Mucosa of rectum (tissue), 2 donors: ENCODE measurements at regions not wholly inside any gene's neighbourhood (a gene's known extent, or its start where the extent isn't known, plus 50 kb on each side); places are given as distances from the start of the nearest gene placed in this dataset.

Experiments
- H3K27ac ChIP-seq, 2 donors: one replicate each; pipeline ENCODE4 v1.7.0; 2013; ENCODE audit warnings: inconsistent platforms in 2 of 2, low read depth in 2 of 2, low read length in 2 of 2
- H3K27me3 ChIP-seq, 2 donors: one replicate each; pipeline ENCODE4 v1.7.0; 2013; ENCODE audit warnings: low read length in 2 of 2; ENCODE audit not compliant: control insufficient read depth in 2 of 2, insufficient read depth in 2 of 2
- H3K36me3 ChIP-seq, 2 donors: one replicate each; pipeline ENCODE4 v1.7.0; 2013; ENCODE audit warnings: low read length in 2 of 2; ENCODE audit not compliant: control insufficient read depth in 2 of 2, insufficient read depth in 2 of 2
- H3K4me1 ChIP-seq, 2 donors: one replicate each; pipeline ENCODE4 v1.7.0; 2013; ENCODE audit warnings: low read length in 2 of 2, mild to moderate bottlenecking in 1 of 2; ENCODE audit not compliant: control insufficient read depth in 2 of 2, insufficient read depth in 2 of 2
- H3K4me3 ChIP-seq, 2 donors: one replicate each; pipeline ENCODE4 v1.7.0; 2013; ENCODE audit warnings: low read length in 2 of 2
- H3K9ac ChIP-seq, 2 donors: one replicate each; pipeline ENCODE4 v1.7.0; 2013; ENCODE audit warnings: low read length in 2 of 2, low read depth in 1 of 2, mild to moderate bottlenecking in 1 of 2
- H3K9me3 ChIP-seq, 2 donors: one replicate each; pipeline ENCODE4 v1.7.0; 2013; ENCODE audit warnings: low read length in 2 of 2; ENCODE audit not compliant: control insufficient read depth in 2 of 2
- donor health status: healthy.
- donor health status: Normal muscosa, but diverticular disease.

- H3K9ac ChIP-seq = no peak overlapping the region
- no peak overlapping the region for H3K4me3 ChIP-seq
- H3K27ac ChIP-seq = no peak overlapping the region
Measured at GRCh38 chr13:90089051-90089450, 1258.4 kb upstream of the MIR17HG start.

GRCh38 chr13:90091611-90092010 is 1255.9 kb upstream of the MIR17HG start:
- H3K36me3 ChIP-seq = no peaks in the 10 kb centered on the region
- no peak overlapping the region for H3K27ac ChIP-seq
- no peaks in the 10 kb centered on the region for H3K4me1 ChIP-seq
- no peaks in the 10 kb centered on the region for H3K27me3 ChIP-seq
- H3K9me3 ChIP-seq = no peaks in the 10 kb centered on the region
- no peak overlapping the region for H3K9ac ChIP-seq
- no peak overlapping the region for H3K4me3 ChIP-seq

More at GRCh38 chr13:90089051-90089450, 1258.4 kb upstream of the MIR17HG start:
- Histone ChIP-seq H3K9me3 (no peaks in the 10 kb centered on the region), H3K4me1 (no peaks in the 10 kb centered on the region), H3K36me3 (no peaks in the 10 kb centered on the region), H3K27me3 (no peaks in the 10 kb centered on the region)

GRCh38 chr13:90094357-90094756 is 1253.1 kb upstream of the MIR17HG start:
- Histone ChIP-seq H3K9ac (no peak overlapping the region), H3K9me3 (no peaks in the 10 kb centered on the region), H3K27me3 (no peaks in the 10 kb centered on the region), H3K27ac (no peak overlapping the region), H3K36me3 (no peaks in the 10 kb centered on the region), H3K4me1 (no peaks in the 10 kb centered on the region), H3K4me3 (no peak overlapping the region)

GRCh38 chr13:90098577-90098976 is 1248.9 kb upstream of the MIR17HG start:
- Histone ChIP-seq H3K27ac (no peak overlapping the region), H3K36me3 (no peaks in the 10 kb centered on the region), H3K9me3 (no peaks in the 10 kb centered on the region)

GRCh38 chr13:90099847-90100246 is 1247.6 kb upstream of the MIR17HG start:
- Histone ChIP-seq H3K36me3 (no peaks in the 10 kb centered on the region), H3K9me3 (no peaks in the 10 kb centered on the region), H3K4me3 (no peak overlapping the region), H3K27me3 (no peaks in the 10 kb centered on the region), H3K4me1 (no peaks in the 10 kb centered on the region), H3K9ac (no peak overlapping the region), H3K27ac (no peak overlapping the region)

More at GRCh38 chr13:90098577-90098976, 1248.9 kb upstream of the MIR17HG start:
- H3K27me3 ChIP-seq = no peaks in the 10 kb centered on the region
- H3K4me1 ChIP-seq = no peaks in the 10 kb centered on the region
- H3K9ac ChIP-seq = no peak overlapping the region
- H3K4me3 ChIP-seq = no peak overlapping the region

- H3K27ac ChIP-seq = no peak overlapping the region
- no peaks in the 10 kb centered on the region for H3K4me1 ChIP-seq
- no peaks in the 10 kb centered on the region for H3K27me3 ChIP-seq
- H3K9ac ChIP-seq = no peak overlapping the region
- no peak overlapping the region for H3K4me3 ChIP-seq
- no peaks in the 10 kb centered on the region for H3K9me3 ChIP-seq
- H3K36me3 ChIP-seq = no peaks in the 10 kb centered on the region
Measured at GRCh38 chr13:90103099-90103784, 1244.2 kb upstream of the MIR17HG start.

GRCh38 chr13:90104764-90105163 is 1242.7 kb upstream of the MIR17HG start:
- H3K27me3 ChIP-seq = no peaks in the 10 kb centered on the region
- no peaks in the 10 kb centered on the region for H3K9me3 ChIP-seq
- H3K9ac ChIP-seq = no peak overlapping the region
- H3K36me3 ChIP-seq = no peaks in the 10 kb centered on the region
- H3K4me3 ChIP-seq = no peak overlapping the region
- H3K4me1 ChIP-seq = no peaks in the 10 kb centered on the region
- no peak overlapping the region for H3K27ac ChIP-seq

GRCh38 chr13:90105276-90105675 is 1242.2 kb upstream of the MIR17HG start:
- Histone ChIP-seq H3K27me3 (no peaks in the 10 kb centered on the region), H3K9me3 (no peaks in the 10 kb centered on the region), H3K4me3 (no peak overlapping the region), H3K27ac (no peak overlapping the region), H3K9ac (no peak overlapping the region), H3K36me3 (no peaks in the 10 kb centered on the region), H3K4me1 (no peaks in the 10 kb centered on the region)

GRCh38 chr13:90105849-90106496 is 1241.5 kb upstream of the MIR17HG start:
- Histone ChIP-seq H3K36me3 (no peaks in the 10 kb centered on the region), H3K9me3 (no peaks in the 10 kb centered on the region)

GRCh38 chr13:90107661-90108060 is 1239.8 kb upstream of the MIR17HG start:
- Histone ChIP-seq H3K27ac (no peak overlapping the region), H3K4me3 (no peak overlapping the region), H3K9ac (no peak overlapping the region), H3K27me3 (no peaks in the 10 kb centered on the region), H3K36me3 (no peaks in the 10 kb centered on the region), H3K9me3 (no peaks in the 10 kb centered on the region), H3K4me1 (no peaks in the 10 kb centered on the region)

More at GRCh38 chr13:90105849-90106496, 1241.5 kb upstream of the MIR17HG start:
- no peak overlapping the region for H3K4me3 ChIP-seq
- no peak overlapping the region for H3K27ac ChIP-seq
- H3K27me3 ChIP-seq = no peaks in the 10 kb centered on the region
- no peak overlapping the region for H3K9ac ChIP-seq
- no peaks in the 10 kb centered on the region for H3K4me1 ChIP-seq
